NCI-H2107 treated with DMSO at 0.1 percent for 48 hours (cell line): ENCODE measurements at regions not wholly inside any gene's neighbourhood (a gene's known extent, or its start where the extent isn't known, plus 50 kb on each side); places are given as distances from the start of the nearest gene placed in this dataset.

Source experiments
- DNase-seq: peaks from one replicate; lab custom pipeline; 2025; ENCODE audit not compliant: unreplicated experiment; lab: John Stamatoyannopoulos, UW

DNA sequence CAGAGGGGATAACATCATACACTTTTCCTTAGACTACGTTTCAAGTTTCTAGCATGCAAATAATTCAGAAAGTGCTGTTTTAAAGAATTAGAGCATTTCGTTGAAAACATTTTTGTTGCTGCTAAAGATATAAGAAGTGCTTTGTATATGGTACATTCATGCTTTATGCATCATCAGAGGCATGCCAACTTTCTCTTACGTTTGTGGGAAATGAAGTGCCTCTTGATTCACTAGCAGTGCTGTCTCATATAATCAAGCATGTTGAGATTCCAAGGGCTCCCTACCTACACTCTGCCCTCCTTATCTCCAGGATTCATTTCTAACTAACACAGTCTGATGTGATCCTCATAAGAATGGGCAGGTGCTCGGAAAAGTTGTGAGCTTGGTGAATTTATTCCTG lies 748.6 kb upstream of the DDX18 start:
- no peak for DNase-seq

DNA sequence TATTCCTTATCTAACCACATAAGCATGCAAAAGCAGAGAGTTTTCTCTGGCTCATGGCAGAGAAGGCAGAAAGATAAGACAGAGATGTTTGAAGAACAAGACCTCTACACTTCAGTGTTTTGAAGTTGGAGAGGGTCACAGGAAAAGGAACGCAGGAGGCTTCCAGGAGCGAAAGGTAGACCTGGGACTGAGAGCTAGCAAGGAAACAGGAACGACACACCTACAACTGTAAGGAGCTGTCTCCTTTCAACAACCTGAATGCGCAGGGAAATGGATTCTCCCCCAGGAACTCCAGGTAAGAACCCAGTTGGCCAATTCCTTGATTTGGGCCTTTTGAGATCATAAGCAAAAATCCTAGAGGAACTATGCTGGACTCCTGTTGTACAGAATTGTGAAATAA lies 746.6 kb upstream of the DDX18 start:
- DNase-seq: no peak

DNA sequence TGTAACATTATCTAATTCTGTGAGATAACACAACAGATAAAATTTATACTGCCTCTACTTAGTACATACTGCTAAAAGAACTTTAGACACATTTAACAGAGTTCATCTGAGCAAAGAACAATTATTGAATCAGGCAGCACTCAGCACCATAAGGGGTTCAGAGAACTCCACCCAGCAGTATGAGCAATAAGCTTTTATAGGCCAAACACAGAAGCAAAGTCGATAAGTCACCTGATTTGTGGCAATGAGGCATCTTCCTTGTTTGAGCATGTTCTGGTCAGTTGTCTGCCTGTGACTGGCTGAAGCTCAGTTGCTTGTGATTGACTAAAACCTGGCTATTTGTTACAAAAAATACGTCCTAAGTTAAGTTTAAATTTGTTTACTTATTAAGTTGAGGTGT lies 746.1 kb upstream of the DDX18 start:
- no peak for DNase-seq

DNA sequence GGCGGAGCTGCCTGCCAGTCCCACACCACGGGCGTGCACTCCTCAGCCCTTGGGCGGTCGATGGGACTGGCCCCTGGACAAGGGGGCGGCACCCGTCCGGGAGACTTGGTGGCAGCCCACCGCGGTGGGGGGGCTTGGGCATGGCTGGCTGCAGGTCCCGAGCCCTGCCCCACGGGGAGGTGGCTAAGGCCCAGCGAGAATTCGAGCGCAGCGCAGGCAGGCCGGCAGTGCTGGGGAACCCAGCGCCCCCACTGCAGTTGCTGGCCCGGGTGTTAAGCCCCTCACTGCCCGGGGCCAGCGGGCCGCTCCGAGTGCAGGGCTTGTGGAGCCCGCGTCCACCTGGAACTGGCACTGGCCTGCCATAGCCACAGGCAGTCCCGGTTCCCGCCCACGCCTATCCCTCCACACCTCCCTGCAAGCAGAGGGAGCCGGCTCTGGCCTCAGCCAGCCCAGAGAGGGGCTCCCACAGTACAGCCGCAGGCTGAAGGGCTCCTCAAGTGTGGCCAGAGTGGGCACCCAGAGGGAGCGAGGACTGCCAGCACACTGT lies 742.9 kb upstream of the DDX18 start:
- no peak for DNase-seq

DNA sequence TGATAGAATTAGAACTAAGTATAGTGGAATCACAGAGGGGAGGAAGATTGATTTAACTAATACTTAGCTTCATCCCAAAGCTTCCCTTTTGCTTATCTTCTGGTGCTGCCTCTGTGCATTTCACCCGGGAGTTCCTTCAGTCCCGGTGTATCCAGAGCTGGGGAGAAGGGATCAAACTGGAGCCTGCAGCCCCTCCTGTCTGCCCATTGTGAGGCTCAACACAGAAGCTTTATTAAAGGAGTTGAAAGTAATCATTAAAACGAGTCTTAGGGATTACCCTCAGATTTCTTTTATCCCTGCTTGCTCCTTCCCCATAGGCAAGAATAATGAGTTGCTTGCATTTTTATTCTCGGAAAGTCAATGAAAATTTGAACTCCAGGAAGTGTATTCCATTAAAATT lies 739.7 kb upstream of the DDX18 start:
- no peak for DNase-seq

DNA sequence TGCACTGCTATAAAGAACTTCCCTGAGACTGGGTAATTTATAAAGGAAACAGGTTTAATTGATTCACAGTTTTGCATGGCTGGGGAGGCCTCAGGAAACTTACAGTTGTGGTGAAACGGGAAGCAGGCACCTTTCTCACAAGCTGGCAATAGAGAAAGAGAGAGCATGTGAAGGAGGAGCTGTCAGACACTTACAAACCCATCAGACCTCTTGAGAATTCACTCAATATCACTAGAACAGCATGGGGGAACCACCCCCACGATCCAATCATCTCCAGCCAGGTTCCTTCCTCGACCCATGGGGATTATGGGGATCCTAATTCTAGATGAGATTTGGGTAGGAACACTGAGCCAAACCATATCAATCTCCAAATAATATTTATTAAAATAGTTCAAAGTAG lies 729.2 kb upstream of the DDX18 start:
- no peak for DNase-seq

DNA sequence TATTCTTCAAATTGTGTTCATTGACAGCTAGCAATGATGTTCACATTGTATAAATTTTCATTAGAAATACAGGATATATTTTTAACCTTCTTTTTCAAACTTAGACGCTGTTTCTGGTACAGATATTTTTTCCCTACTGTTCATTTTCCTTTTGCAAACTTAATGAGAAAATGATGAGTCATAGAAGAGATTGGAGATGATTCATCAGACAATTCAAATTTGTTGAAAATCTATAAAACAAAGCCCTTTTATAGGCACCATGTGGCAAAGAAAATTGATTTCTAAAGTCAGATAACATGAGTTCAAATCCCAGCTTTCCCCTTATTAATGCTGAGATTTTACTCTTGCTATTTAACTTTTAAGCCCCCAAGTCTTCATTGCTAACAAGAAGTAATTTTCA lies 728.8 kb upstream of the DDX18 start:
- no peak for DNase-seq

DNA sequence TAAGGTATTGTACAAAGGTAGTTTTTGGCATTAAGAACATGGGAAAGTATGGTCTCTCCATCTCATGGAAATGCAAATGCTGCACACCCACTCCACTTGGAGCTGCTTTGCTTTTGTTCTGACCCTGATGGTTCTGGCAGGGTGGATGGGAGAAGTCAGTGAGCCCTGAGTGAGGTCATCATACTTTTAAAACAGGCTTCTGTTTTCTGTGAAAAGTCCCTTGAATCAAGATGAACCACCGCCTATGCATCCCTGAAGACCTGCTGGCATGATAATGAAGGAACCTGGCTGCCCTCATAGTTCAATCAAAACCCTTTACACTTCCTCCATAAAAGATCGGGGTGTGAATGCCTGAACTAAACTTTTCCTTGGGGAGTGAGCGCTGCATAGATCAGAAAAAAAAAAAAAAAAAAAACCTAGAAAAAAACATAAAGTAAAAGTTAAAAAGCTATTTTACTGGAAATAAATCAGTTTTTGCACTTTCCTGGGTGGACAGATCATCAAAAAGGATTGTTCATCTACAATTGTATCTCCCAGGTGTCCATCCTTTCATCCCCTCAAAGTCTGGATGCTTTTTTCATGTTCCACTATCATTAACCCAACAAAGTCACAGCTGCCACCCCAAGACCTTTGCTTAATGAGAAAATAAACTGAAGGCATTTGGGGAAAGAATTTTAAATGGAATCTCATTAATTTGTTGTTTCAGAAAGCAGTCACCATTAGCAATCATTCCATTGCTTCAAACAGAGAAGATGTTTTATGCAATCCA lies 728.1 kb upstream of the DDX18 start:
- no peak for DNase-seq

DNA sequence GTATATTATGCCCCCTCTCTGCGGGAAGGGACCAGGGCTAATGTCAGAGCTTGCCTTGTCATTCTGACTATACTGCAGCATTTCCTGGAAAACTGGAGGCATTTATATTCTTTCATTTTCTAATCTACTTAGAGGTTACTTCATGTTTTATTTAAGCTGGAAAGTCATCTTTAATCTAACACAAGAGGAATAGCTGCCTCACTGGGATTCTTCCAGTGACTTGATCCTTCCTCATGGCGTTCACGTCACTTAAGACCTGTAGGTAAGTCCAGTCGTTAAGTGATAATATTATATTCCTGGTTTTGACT lies 727.6 kb upstream of the DDX18 start:
- DNase-seq: no peak

DNA sequence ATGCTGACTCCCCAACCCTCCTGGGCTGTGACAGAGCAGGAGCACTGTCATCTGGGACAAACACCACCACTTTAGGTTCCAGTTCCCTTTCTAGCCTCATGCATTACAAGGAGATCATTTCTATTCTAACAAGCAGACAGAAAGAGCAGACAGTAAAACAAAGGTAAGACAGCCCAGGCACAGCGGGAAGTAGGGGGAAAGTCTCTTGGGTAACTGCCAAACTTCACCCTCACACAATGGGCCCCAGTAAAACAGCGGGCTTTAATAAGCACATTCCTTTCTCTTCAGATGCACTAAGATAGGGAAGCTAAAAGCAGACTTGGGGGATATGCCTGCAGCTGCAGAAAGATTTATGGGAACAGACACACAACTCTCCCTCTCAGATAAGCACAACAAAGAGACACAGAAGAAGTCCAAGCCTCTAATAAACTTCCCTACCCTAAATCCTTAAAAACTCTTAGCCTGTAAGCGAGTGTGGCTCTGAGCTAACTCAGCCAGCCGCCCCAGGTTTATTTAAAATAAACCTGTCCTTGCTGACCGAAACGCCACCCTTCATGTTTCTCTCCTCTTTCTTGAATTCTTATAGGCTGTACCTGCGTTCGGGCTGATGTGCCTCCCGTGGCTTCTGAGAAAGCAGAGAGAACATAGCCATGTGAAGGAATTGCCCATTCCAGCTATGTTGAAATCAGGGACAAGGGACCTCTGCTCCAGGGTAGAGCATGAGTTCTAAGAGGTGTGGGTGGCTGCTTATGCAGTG lies 726.8 kb upstream of the DDX18 start:
- peak; percentile 4 for DNase-seq

DNA sequence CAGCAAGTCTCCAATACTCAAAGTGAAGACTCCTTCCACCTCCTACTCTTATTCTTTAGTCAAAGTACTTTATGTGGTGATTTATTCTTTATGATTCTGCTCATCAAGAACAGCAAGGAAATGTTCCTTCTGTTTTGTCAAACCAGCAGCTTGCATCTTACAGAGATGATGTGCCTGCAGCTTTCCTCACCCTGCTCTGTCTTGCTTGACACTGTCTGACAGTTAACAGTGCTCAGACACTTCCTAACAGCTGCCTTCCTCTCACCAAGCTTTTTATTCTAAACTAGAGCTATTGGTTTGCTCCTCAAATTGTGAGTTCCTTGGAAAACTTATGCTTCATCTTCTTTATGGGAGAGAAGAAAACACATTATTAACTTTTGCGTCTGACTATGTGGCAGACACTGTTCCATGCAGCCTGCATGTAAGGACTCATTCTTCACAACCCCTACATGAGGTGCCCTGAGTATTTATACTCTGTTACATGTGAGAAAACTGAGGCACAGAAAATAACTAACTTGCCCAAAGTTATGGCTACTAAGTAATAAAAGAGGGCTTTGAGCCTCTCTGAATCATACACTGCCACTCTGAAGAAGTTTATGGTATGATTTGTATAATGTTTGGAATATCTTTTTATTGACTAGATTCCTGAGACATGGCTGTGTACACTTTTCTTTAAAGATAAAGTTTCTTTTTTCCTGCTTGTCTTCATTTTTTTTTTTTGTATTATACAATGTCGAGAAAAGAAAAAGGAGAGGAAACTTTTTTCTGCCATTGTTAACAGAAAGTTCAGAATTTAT lies 723.3 kb upstream of the DDX18 start:
- DNase-seq: no peak

DNA sequence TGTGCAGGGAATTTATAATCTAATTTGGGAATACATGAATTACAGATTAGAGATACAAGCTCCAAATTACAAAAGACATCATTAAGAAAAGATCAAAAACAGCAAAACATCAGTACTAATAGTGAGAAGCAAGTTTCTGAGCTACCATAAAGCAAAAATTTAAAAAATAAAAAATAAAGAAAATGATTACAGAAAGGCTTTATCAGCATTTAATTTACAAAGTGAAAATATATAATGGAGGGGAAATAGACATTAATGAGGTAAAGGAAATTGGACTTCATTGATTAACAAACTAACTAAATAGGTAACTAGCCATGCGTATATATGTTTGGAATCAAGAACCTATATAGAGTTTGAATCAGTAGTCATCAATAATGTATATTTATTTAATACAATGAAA lies 712.9 kb upstream of the DDX18 start:
- no peak for DNase-seq

DNA sequence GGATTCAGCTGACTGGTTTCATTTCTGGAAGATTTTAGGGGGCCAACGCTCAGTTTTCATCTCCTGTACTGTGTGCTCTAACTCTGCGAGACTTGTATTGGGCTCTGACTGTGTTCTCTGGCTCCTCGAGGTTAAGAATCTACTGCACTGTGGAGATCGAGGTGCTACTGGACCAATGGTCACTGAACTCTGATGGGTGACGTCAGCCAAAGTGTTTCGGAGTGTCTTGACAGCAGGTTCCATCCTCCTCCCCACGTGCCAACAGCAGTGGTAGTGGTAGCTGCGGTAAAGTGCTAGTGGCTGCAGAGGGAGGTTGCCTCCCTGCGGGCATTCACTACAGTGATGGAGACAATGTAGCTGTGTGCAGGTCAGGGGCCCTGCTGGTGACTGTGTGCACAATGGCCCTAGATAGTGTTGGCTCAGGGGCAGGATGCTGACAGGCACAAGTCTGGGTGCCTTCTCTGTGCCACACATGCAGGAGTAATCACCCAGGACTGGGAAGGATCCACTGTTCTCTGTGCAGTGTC lies 705.7 kb upstream of the DDX18 start:
- DNase-seq: no peak

DNA sequence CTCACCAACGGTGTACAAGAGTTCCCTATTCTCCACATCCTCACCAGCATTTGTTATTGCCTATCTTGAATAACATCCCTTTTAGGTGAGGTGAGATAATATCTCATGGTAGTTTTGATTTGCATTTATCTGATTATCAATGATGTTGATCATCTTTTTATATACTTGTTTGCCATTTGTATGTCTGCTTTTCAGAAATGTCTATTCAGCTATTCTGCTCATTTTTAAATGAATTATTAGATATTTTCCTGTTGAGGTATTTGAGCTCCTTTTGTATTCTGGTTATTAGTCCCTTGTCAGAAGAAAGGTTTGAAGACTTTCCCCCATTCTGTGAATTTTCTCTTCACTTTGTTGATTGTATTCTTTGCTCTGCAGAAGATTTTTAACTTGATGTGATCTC lies 695.5 kb upstream of the DDX18 start:
- no peak for DNase-seq

DNA sequence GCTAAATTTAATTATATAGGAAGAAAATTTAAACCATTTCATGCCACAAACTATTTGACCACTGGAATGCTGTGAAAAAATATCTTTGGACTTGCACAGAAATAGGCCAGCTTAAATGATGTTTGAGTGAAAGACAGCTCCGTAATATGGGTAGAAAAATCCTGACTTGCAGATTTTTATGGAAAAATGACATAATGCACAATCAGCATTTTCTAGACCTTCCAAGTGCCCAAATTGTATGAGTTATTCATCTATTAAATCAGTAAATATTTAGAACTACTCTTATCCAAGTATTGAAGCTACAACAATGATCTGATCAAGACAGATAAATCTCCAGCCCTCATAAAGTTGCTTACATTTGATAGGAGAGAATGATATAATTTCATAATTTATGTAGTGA lies 691.1 kb upstream of the DDX18 start:
- DNase-seq: no peak

DNA sequence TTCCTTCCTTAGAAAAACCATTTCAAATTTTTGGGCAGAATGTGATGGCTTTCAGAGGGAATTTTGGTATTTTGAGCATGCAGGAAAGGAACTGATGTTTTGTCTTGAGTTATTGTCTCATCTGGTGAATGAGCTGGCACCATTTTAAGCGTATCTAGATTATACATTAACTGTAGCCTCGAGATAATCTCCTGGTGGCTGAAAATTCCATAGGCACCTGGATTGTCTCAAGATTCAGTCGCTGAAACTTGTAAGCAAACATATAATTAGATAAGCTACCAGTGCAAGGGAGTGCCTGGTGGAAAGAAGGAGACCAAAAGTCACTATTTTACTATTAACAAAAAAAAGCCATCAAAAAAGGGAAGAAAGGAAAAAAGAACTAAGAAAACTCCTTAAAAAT lies 687.8 kb upstream of the DDX18 start:
- DNase-seq: no peak

DNA sequence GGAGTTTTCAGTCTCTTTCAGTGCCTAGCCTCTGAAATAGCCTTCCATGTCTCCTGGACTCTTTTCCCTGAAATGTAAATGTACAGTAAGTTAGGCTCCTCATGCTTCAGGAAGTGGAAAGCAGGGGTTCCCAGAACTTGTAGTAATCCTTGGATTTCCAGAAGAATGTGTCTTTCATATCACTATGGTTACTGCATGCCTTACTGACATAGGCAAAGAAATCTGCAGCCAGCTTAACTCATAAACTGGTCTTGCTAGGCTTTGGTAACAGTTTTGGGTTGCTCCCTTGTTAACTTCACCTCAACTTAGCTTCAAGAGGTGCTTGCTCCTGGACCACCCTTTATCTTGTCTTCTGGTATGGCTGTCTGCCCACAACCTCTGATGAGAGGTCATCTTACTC lies 686.8 kb upstream of the DDX18 start:
- no peak for DNase-seq

DNA sequence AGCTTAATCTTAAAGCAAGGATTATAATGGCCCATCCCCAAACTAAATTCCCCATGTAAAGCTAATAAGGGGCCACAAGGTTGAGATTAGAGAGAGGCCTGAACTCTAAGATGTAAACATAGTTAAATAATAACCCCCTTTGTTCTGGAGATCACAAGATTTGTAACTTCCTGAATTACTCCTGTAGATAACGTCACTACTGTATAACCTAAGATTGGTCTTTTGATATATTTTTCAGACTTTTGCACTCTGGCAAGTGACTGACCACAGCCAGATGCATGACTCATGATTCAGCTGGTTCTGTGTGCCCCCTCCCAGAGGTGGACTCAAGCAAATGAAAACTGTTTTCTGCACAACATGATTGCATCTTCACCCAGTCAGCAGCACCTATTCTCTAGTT lies 686.0 kb upstream of the DDX18 start:
- DNase-seq: no peak

DNA sequence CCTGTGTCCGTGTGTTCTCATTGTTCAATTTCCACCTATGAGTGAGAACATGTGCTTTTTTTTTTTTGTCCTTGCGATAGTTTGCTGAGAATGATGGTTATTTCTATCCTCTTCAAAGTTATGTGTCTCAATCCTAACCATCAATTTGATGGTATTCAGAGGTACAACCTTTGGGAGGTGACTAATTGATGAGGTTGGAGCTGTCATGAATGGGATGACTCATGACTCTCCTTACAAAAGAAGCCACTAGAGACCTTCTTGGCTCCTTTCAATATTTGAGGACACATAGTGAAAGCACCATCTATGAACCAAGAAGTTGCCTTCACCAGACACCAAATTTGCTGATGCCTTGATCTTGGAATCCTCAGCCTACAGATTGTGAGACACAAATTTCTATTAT lies 677.1 kb upstream of the DDX18 start:
- no peak for DNase-seq

DNA sequence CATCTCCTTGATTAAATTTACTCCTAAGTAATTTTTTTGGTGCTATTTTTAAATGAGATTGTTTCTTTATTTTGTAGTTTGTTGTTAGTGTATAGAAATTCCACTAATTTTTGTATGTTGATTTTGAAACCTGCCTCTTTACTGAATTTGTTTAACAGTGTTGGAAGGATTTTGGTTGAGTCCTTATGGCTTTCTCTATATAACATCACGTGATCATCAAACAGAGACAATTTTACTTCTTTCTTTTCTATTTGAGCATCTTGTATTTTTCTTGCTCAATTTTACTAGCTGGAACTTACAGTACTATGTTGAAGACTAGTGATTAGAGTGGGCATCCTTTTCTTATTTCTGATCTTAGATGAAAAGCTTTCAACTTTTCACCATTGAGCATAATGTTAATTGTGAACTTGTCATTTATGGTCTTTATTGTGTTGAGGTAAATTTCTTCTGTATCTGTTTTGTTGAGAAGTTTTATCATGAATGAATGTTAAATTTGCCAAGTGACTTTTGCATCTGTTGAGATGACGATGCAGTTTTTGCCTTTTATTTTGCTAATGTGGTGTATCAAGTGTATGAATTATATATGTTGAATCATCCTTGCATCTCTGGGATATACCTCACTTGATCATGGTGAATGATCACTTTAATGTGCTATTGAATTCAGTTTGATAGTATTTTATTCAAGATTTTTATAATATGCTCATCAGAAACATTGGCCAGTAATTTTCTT lies 645.3 kb upstream of the DDX18 start:
- DNase-seq: no peak

DNA sequence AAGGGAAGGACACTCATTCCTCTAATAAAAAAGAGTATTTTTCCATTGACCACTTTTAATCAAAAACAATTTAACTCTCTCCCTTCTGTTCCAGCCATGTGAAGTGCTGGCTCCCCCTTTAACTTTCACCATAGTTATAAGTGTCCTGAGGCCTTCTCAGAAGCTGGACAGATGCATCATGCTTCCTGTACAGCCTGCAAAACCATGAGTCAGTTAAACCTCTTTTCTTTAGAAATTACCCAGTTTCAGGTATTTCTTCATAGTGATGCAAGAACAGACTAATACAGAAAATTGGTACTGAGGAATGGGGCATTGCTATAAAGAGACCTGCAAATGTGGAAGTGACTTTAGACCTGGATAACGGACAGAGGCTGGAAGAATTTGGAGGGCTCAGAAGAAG lies 643.6 kb upstream of the DDX18 start:
- DNase-seq: no peak
